ENCODE measurements at regions not wholly inside any gene's neighbourhood (a gene's known extent, or its start where the extent isn't known, plus 50 kb on each side); places are given as distances from the start of the nearest gene placed in this dataset.
"Not testable (repeated sequence)": the region's sequence is repeated elsewhere in the genome, so short reads cannot be mapped to it uniquely, and the experiment has no call there.

DNA sequence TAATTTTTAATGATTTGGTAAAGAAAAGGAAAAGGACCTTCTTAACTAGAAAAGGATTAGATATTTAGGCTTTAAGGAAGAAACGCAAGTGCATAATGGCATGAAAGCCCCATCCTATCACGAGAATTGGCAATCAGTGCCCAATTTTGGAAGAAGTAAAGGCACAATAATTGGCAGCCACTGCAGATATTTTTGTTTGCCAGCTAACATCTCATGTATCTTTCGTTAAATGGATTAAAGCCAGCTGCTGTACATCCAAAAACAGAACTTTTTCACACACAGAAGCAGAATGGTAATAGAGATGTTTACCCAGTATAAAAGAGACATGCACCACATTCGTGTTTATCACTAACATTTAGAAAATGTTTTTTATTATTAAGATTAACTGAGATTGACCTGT lies 180.3 kb downstream of the C6orf118 start:
- intact Hi-C loops (cut with DNase I; ENCODE audit: low total_unique reads) (no loop called here), in situ Hi-C loops (cut with MboI; ENCODE audit: low sequenced_read_pairs in 4 of 4) (no loop called here)
- H3K4me1 ChIP-seq, result no peaks in the 10 kb centered on the region
- no peak overlapping the region for H3K27ac ChIP-seq
- DNase-seq (no peak), ATAC-seq (no peak)
- no peaks in the 10 kb centered on the region for H3K9me3 ChIP-seq
- H3K27me3 ChIP-seq, result no peaks in the 10 kb centered on the region
- TF ChIP-seq POLR2A (IDR thresholded peaks at IDR 0.05), result no peak
- TF ChIP-seq, protein P1, sequence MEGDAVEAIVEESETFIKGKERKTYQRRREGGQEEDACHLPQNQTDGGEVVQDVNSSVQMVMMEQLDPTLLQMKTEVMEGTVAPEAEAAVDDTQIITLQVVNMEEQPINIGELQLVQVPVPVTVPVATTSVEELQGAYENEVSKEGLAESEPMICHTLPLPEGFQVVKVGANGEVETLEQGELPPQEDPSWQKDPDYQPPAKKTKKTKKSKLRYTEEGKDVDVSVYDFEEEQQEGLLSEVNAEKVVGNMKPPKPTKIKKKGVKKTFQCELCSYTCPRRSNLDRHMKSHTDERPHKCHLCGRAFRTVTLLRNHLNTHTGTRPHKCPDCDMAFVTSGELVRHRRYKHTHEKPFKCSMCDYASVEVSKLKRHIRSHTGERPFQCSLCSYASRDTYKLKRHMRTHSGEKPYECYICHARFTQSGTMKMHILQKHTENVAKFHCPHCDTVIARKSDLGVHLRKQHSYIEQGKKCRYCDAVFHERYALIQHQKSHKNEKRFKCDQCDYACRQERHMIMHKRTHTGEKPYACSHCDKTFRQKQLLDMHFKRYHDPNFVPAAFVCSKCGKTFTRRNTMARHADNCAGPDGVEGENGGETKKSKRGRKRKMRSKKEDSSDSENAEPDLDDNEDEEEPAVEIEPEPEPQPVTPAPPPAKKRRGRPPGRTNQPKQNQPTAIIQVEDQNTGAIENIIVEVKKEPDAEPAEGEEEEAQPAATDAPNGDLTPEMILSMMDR (IDR thresholded peaks at IDR 0.05 in 4 of 5, conservative IDR thresholded peaks at IDR 0.05 in 1 of 5), result no peak
- H3K4me3 ChIP-seq, result no peak overlapping the region
- H3K36me3 ChIP-seq, result no peaks in the 10 kb centered on the region

DNA sequence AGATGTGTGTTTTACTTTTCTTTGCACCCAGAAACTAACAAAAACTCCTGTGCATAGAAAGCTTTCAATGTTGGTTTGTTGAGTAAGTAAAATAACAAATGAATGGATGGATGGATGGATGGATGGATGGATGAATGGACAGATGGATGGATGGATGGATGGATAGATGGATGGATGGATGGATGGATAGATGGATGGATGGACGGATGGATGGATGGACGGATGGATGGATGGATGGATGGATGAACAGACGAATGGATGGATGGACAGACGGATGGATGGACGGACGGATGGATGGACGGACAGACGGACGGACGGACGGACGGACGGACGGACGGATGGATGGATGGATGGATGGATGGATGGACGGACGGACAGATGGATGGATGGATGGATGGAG lies 181.7 kb downstream of the C6orf118 start:
- H3K27ac ChIP-seq; H3K36me3 ChIP-seq; H3K9me3 ChIP-seq; H3K4me3 ChIP-seq; in situ Hi-C loops (cut with MboI; ENCODE audit: low sequenced_read_pairs in 4 of 4); H3K4me1 ChIP-seq; DNase-seq; H3K27me3 ChIP-seq; intact Hi-C loops (cut with DNase I; ENCODE audit: low total_unique reads); ATAC-seq: not testable (repeated sequence)

DNA sequence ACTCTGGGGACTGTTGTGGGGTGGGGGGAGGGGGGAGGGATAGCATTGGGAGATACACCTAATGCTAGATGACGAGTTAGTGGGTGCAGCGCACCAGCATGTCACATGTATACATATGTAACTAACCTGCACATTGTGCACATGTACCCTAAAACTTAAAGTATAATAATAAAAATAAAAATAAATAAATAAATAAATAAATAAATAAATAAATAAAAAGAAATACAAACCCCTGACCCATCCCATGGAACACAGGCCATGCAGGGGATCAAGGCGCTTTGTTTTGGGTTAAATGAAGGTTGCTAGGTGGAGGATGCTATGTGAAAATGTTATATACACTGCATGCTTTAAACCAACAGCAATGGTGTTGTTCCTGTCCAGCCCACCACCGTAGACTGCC lies 184.7 kb downstream of the C6orf118 start:
- H3K9me3 ChIP-seq; DNase-seq; in situ Hi-C loops (cut with MboI; ENCODE audit: low sequenced_read_pairs in 4 of 4); H3K36me3 ChIP-seq; H3K4me3 ChIP-seq; H3K27ac ChIP-seq; ATAC-seq; H3K4me1 ChIP-seq; intact Hi-C loops (cut with DNase I; ENCODE audit: low total_unique reads); H3K27me3 ChIP-seq: not testable (repeated sequence)

DNA sequence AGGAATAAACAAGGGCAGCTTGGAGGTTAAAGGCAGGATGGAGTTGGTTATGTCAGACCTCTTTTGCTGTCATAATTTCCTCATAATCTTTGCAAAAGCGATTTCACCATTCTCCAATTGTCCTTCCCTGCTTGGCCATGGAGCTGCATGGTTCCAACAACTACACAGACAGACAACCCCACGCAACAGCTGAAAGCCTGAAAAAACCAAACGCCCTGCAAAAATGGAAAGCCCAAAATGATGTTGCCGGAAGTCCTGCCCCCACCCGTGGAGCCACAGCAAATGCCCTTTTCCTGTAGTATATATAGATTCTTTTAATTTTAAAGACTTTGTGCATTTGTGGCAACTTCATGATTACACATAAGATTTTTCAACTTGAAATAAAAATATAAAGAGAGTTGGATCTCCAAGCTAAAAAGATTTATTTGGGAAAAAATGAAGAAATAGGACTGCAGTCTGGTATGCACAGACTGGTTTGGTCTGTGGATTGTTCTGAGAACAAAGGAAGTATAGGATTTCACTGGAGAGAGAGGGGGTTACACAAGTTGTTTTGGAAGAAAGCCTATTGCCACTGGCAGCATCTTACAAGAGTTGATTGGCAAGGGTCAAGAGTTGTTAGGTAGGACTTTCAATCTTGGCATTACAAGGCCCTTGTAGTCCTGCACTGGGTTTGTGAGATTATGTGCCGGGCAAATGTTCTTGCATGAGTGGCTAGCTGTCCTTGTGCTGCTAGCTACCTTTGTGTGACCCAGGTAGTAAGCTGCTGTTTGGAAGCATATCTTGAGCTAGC lies 190.0 kb downstream of the C6orf118 start:
- intact Hi-C loops (cut with DNase I; ENCODE audit: low total_unique reads), result no loop called here
- no peak for ATAC-seq
- TF ChIP-seq, protein P1 (IDR thresholded peaks at IDR 0.05 in 4 of 5, conservative IDR thresholded peaks at IDR 0.05 in 1 of 5), result no peak
- no peak for TF ChIP-seq POLR2A (IDR thresholded peaks at IDR 0.05)

DNA sequence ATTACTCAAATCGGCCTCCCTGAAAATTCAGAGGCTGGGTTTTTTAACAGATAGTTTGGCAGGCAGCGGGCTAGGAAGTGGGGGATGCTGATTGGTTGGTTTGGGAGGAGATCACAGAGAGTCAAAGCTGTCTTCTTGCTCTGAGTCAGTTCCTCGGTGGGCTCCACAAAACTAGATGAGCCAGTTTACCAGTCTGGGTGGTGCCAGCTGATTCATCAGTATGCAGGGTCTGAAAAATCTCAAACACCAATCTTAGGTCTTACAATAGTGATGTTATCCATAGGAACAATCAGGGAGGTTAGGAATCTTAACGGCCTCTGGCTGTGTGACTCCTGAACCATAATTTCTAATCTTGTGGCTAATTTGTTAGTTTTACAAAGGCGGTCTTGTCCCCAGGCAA lies 190.7 kb downstream of the C6orf118 start:
- Histone ChIP-seq H3K4me3 (no peak overlapping the region), H3K36me3 (no peaks in the 10 kb centered on the region), H3K27me3 (no peaks in the 10 kb centered on the region), H3K27ac (no peak overlapping the region), H3K9me3 (peaks cover 0 to 3% (median 0%) of the 10 kb centered on the region in 3 donors), H3K4me1 (no peaks in the 10 kb centered on the region)
- ATAC-seq (no peak), DNase-seq (no peak)
- in situ Hi-C loops (cut with MboI; ENCODE audit: low sequenced_read_pairs in 4 of 4) (no loop called here), intact Hi-C loops (cut with DNase I; ENCODE audit: low total_unique reads) (no loop called here)
- TF ChIP-seq, protein P1 (IDR thresholded peaks at IDR 0.05 in 4 of 5, conservative IDR thresholded peaks at IDR 0.05 in 1 of 5), result no peak
- no peak for TF ChIP-seq POLR2A (IDR thresholded peaks at IDR 0.05)

More for the DNA sequence above, 190.0 kb downstream of the C6orf118 start:
- H3K36me3 ChIP-seq, result no peaks in the 10 kb centered on the region
- in situ Hi-C loops (cut with MboI; ENCODE audit: low sequenced_read_pairs in 4 of 4), result no loop called here
- no peak overlapping the region for H3K4me3 ChIP-seq
- H3K4me1 ChIP-seq, result no peaks in the 10 kb centered on the region
- no peak overlapping the region for H3K27ac ChIP-seq
- no peaks in the 10 kb centered on the region for H3K9me3 ChIP-seq
- DNase-seq, result no peak
- no peaks in the 10 kb centered on the region for H3K27me3 ChIP-seq

DNA sequence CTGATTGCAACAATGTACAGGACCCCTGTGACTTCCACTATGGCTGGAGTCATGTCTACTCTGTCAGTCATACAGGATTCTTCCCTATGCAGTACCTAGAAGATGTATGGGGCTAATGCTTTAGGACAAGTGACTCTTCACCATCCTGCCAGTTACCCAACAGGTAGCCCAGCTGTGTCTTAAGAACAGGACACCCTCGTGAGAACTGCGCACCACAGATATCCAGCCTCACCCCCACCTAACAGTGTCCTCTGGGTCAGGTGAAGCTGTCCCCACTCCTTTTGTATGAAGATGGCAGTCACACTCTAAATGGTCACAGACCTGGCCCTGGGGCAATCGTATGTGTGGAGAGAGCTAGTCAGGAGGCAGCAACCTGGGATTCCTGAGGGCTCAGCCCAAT lies 191.6 kb downstream of the C6orf118 start:
- TF ChIP-seq, protein P1 (IDR thresholded peaks at IDR 0.05 in 4 of 5, conservative IDR thresholded peaks at IDR 0.05 in 1 of 5), result no peak
- TF ChIP-seq POLR2A (IDR thresholded peaks at IDR 0.05), result no peak
- in situ Hi-C loops (cut with MboI; ENCODE audit: low sequenced_read_pairs in 4 of 4), result no loop called here
- H3K27ac ChIP-seq, result no peak overlapping the region
- DNase-seq, result no peak
- no peaks in the 10 kb centered on the region for H3K36me3 ChIP-seq
- no peak for ATAC-seq
- H3K4me1 ChIP-seq, result no peaks in the 10 kb centered on the region
- H3K4me3 ChIP-seq, result no peak overlapping the region
- intact Hi-C loops (cut with DNase I; ENCODE audit: low total_unique reads), result no loop called here
- peaks cover 0 to 3% (median 0%) of the 10 kb centered on the region in 3 donors for H3K9me3 ChIP-seq
- no peaks in the 10 kb centered on the region for H3K27me3 ChIP-seq

Measured in gastrocnemius medialis (tissue), 4 donors.